Neural cell (in vitro differentiated cells): ENCODE measurements at regions not wholly inside any gene's neighbourhood (a gene's known extent, or its start where the extent isn't known, plus 50 kb on each side); places are given as distances from the start of the nearest gene placed in this dataset.

Source experiments
- EZH2 ChIP-seq: fragments of 200-600, 300-800 bp; shearing (Covaris generic), sonication (generic); IDR thresholded peaks from 2 replicates; pipeline ENCODE4 v1.6.1; 2014; ENCODE audit warnings: antibody characterized with exemption, low read length, borderline replicate concordance, mild to moderate bottlenecking; ENCODE audit not compliant: insufficient read depth, poor library complexity, severe bottlenecking
- REST ChIP-seq: IDR thresholded peaks from 2 replicates; pipeline ENCODE4 v1.6.1; 2012; ENCODE audit warnings: borderline replicate concordance
- TF ChIP-seq, protein P1 (sequence below): fragments of 450-650 bp; IDR thresholded peaks from 2 replicates; pipeline ENCODE4 v1.5.1; 2014; ENCODE audit warnings: antibody characterized with exemption, mild to moderate bottlenecking, moderate library complexity; ENCODE audit not compliant: poor library complexity, severe bottlenecking

DNA sequence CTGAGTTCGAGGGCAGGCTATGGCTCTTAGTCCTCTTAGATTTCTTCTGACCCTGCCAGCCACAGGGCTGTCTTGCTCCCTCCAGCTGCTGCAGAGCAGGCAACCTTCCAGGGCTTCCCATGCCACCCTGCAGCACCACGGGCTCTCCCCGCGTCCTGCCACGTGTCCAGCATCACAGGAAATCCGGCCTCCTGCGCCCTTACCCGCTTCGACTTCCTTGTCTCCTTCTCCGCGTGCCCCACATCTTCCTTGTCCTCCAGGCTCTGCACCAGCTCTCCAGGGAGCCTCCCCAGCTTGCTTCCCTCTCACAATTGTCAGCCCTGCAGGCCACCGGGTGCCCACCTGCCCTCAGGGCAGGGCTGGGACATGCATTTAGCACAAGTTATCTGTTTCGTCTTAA is 253.5 kb downstream of the DCDC2C start:
- no peak for TF ChIP-seq EZH2
- TF ChIP-seq, protein P1, sequence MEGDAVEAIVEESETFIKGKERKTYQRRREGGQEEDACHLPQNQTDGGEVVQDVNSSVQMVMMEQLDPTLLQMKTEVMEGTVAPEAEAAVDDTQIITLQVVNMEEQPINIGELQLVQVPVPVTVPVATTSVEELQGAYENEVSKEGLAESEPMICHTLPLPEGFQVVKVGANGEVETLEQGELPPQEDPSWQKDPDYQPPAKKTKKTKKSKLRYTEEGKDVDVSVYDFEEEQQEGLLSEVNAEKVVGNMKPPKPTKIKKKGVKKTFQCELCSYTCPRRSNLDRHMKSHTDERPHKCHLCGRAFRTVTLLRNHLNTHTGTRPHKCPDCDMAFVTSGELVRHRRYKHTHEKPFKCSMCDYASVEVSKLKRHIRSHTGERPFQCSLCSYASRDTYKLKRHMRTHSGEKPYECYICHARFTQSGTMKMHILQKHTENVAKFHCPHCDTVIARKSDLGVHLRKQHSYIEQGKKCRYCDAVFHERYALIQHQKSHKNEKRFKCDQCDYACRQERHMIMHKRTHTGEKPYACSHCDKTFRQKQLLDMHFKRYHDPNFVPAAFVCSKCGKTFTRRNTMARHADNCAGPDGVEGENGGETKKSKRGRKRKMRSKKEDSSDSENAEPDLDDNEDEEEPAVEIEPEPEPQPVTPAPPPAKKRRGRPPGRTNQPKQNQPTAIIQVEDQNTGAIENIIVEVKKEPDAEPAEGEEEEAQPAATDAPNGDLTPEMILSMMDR: no peak
- no peak for TF ChIP-seq REST
